Erythroblast (primary cell): ENCODE measurements at regions not wholly inside any gene's neighbourhood (a gene's known extent, or its start where the extent isn't known, plus 50 kb on each side); places are given as distances from the start of the nearest gene placed in this dataset.

ENCODE experiments used
- DNase-seq, 2 experiments: peaks; one replicate each; lab custom pipeline; 2025; lab: John Stamatoyannopoulos, UW
- GATA1 ChIP-seq: IDR thresholded peaks from 2 replicates; pipeline ENCODE4 v1.6.1; 2011; ENCODE audit warnings: low read depth, mild to moderate bottlenecking, control low read depth, low read length, moderate library complexity
- POLR2A ChIP-seq: IDR thresholded peaks from 2 replicates; pipeline ENCODE4 v1.6.1; 2011; ENCODE audit warnings: mild to moderate bottlenecking, low read length

DNA sequence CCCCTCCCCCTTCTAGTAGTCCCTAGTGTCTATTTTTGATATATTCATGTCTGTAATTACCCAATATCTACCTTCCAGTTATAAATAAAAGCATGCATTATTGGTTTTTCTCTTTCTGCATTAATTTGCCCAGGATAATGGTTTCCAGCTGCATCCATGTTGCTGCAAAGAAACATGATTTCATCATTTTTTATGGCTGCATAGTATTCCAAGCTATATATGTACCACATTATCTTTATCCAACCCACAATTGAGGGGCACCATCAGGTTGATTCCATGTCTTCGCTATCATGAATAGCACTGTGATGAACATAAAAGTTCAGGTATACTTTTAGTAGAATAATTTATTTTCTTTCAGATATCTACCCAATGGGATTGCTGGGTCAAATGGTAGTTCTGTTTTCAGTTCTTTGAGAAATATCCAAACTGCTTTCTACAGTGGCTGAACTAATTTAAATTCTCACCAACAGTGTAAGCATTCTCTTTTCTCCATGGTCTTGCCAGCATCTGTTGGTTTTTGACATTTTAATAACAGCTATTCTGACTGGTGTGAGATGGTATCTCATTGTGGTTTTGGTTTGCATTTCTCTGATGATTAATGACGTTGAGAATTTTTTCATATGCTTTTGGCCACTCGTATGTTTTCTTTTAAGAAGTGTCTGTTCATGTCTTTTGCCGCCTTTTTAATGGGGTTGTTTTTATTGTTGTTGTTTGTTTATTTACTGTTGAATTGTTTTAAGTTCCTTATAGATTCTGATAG, 746.1 kb upstream of the MEF2C start:
- no peak for TF ChIP-seq GATA1
- no peak for DNase-seq

GRCh38 chr5:89615839-89616518, 733.0 kb upstream of the MEF2C start:
- TF ChIP-seq GATA1 (no peak), POLR2A (no peak)
- no peak for DNase-seq

DNA sequence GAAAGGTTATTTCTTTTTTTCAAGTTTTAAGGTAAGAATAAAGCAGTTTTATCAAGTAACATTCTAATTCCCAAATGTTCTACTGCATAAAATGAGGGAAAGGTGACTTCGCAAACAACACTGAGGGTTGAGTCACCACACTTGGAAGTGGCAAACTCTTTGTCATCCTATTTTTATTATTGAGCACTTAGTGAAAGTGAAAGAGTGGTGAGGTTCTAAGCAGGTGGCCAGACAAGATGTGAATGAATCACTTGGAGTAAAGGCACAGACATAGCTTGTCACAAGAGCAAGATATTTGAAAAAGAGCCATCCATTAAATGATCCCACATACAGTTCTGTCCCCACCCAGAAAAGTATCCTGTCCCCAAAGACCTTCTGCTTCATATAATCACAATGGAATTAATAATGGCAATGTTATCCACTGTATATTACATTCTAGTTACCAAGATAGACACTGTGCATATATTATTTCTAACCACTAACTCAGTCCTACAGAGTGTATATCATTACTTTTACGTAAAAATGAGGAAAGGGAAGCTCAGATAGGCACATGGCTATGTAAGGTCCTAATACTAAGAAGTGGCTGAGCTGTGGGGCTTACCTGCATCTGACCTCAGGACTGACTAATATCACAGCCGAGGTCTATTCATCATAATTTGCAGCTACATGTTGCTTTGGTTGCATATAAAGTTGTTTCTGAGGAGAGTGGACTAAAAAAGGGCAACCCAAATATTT, 730.4 kb upstream of the MEF2C start:
- DNase-seq, result no peak
- TF ChIP-seq POLR2A (no peak), GATA1 (no peak)

DNA sequence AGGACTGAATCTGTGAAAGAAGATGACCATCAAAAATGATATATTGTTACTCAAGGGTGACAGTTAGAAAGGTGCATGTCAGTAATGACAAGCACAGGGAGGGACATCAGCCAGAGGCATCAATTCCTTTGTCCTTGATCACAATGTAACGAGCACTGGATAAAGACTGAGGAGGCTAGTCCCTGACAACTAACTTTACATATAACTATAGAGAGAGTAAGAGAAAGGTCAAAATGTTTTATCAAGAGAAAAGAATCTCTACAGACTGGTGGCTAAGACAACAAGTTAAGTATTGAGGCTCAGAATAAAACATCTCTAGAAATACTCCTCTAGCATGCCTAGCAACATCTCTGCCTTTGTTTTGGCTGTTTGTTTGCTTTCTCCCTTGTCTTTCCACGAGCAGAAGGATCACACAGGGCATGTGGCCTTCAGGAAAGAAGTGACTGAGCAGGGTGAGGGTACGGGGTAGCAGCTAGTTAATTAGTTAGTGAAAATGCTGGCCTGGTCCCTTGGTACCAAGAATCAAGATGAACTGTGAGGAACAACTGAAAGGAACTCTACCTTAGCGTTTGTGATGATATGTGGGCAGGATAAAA, 724.1 kb upstream of the MEF2C start:
- no peak for TF ChIP-seq GATA1
- no peak for TF ChIP-seq POLR2A
- DNase-seq, result no peak

DNA sequence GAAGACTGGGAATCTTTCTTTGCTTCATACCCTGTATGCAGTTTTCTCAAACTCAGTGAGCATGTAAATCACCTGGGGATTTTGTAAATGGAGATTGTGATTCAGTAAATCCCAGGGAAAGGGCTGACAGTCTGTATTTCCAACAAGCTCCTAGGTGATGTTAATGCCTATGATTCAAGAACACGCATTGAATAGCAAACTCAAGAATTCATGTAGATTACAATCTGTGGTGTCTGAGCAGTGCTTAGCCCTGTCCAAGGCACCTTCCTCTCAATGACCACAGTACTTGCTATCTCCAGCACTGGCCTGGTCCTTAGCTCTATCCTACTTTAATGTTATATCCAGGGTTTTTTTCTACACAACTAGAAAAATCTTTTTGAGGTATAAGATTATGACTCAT, 721.4 kb upstream of the MEF2C start:
- DNase-seq, result no peak
- TF ChIP-seq POLR2A, result no peak
- TF ChIP-seq GATA1, result no peak

- DNase-seq, result no peak
- TF ChIP-seq GATA1 (no peak), POLR2A (no peak)
Observed at GRCh38 chr5:89601880-89602279, 718.9 kb upstream of the MEF2C start.

DNA sequence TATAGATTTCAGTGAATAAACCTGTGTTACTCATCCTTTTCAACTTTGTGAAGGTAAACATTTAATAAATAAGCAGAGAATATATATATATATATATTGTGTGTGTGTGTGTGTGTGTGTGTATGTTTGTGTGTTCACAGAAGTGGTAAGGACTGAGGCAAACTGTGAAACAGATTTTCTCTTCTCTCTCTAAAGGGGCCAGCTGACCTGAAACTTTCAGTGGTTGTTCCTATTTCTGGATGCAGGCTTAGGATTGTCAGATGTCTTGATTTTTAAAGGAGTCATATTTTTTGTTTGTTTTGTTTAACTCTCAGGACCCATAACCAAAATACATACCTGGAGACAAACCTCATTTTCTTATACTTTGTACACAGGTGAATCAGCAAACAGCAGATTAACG, 714.9 kb upstream of the MEF2C start:
- TF ChIP-seq POLR2A (no peak), GATA1 (no peak)
- no peak for DNase-seq

- DNase-seq, result no peak
- TF ChIP-seq POLR2A (no peak), GATA1 (no peak)
Observed at GRCh38 chr5:89596821-89597220, 713.8 kb upstream of the MEF2C start.

- DNase-seq, result peak in 1 of 2 experiments; percentile 6
- TF ChIP-seq POLR2A (no peak), GATA1 (no peak)
Observed at GRCh38 chr5:89595056-89595455, 712.1 kb upstream of the MEF2C start.

DNA sequence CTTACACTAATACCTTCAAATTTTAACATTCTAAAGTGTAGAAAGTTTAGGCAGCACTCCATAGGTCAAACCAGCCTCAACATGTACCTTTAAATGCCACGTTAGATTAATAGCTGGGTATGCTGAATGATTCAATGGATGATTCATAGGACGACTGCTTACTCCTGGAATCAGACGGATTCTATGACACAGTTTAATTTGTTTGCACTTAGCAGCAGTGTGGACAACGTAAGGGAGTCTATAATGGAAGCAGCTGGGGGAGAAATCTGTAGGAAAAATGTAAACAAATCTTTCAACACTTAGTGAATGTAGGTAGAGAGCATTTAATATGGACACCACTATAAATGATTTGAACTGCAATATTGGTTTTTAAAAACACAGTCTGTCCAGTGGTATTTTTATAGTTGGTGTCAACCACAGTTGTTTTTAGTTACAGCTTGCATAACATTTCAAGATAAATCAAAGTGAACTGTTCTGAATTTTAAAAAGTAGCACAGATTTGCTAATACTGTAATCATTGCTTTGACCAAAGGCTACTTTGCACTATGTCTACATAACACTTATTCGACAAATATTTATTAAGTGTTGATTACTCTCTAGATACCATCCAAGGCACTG, 701.5 kb upstream of the MEF2C start:
- TF ChIP-seq GATA1, result no peak
- TF ChIP-seq POLR2A, result no peak
- no peak for DNase-seq

DNA sequence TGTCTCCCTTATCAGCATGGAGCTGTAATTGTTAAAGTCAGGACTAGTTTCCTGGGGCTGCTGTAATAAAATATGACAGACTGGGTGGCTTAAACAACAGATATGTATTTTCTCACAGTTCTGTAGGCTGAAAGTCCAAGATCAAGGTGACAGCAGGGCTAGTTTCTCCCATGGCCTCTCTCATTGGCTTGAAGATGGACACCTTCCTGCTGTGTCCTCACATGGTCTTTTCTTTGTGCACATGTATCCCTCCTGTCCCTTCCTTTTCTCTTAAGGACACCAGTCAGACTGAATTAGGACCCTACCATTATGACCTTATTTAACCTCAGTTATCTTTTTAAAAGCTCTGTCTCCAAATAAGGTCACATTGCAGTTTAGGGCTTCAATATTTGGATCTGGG, 700.5 kb upstream of the MEF2C start:
- TF ChIP-seq GATA1 (no peak), POLR2A (no peak)

DNA sequence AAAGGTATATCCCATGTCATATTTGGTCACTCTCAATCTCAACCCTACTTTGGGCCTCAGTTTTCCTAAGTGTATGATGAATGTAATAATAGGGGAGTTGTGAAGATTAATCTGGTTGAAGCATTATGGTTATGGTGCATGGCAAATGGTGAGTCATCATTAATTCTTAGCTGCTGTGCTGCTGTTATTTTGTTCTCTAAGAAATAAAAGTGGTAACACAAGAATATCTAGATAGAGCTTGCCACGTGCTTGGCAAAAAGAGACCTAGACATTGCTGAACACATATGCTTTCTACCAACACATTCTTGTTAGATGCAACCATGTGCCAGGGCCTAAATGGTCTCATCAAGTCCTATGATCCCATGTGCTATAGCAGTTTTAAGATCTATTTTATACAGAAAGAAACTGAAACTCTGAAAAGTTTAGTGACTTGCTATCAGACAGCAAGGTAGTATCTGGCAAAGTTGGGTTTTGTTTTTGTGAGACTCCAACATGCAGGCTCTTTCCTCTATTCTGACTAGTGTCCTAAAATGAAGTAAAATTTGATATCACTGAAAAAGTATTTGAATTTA, 699.9 kb upstream of the MEF2C start:
- no peak for DNase-seq
- TF ChIP-seq POLR2A, result no peak
- no peak for TF ChIP-seq GATA1

More for the DNA sequence above, 700.5 kb upstream of the MEF2C start:
- no peak for DNase-seq

DNA sequence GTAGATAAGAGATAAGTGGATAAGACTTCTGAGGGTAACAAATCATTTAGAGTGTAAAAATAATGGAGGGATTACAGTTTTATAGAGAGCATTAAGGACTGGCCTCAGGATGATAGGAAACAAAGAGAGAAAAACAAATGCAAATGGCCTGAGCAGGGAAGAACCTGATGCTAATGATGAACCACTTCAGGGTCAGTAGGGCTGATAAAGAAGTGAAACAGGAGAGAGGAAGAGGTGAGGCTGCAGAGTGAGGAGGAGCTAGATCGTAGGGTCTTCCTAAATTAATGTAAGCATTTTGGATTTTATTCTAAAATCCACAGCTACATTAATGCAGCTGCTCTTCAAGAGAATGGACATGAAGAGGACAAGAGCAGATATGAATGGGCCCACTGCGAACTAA, 698.0 kb upstream of the MEF2C start:
- TF ChIP-seq GATA1, result no peak
- DNase-seq, result no peak
